ENCODE measurements at regions not wholly inside any gene's neighbourhood (a gene's known extent, or its start where the extent isn't known, plus 50 kb on each side); places are given as distances from the start of the nearest gene placed in this dataset.
"Not testable (repeated sequence)": the region's sequence is repeated elsewhere in the genome, so short reads cannot be mapped to it uniquely, and the experiment has no call there.

DNA sequence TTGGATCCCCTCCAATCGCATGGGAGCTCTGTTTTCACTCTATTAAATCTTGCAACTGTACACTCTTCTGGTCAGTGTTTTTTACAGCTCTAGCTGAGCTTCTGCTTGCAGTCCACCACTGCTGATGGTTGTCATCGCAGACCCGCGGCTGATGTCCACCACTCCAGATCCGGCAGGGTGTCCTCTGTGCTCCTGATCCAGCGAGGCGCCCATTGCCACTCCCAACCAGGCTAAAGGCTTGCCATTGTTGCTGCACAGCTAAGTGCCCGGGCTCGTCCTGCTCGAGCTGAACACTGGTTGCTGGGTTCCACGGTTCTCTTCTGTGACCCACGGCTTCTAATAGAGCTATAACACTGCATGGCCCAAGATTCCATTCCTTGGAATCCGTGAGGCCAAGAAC, 70.7 kb upstream of the NCAM2 start:
- TF ChIP-seq, protein P1, sequence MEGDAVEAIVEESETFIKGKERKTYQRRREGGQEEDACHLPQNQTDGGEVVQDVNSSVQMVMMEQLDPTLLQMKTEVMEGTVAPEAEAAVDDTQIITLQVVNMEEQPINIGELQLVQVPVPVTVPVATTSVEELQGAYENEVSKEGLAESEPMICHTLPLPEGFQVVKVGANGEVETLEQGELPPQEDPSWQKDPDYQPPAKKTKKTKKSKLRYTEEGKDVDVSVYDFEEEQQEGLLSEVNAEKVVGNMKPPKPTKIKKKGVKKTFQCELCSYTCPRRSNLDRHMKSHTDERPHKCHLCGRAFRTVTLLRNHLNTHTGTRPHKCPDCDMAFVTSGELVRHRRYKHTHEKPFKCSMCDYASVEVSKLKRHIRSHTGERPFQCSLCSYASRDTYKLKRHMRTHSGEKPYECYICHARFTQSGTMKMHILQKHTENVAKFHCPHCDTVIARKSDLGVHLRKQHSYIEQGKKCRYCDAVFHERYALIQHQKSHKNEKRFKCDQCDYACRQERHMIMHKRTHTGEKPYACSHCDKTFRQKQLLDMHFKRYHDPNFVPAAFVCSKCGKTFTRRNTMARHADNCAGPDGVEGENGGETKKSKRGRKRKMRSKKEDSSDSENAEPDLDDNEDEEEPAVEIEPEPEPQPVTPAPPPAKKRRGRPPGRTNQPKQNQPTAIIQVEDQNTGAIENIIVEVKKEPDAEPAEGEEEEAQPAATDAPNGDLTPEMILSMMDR (IDR thresholded peaks at IDR 0.05; ENCODE audit: borderline replicate concordance, extremely low read depth, low read length, poor library complexity, severe bottlenecking) = not testable (repeated sequence)
- TF ChIP-seq EZH2 (IDR thresholded peaks at IDR 0.05; ENCODE audit: borderline replicate concordance, low read depth, low read length, severe bottlenecking) = not testable (repeated sequence)

All from DND-41 (cell line).